ENCODE measurements at regions not wholly inside any gene's neighbourhood (a gene's known extent, or its start where the extent isn't known, plus 50 kb on each side); places are given as distances from the start of the nearest gene placed in this dataset.

DNA sequence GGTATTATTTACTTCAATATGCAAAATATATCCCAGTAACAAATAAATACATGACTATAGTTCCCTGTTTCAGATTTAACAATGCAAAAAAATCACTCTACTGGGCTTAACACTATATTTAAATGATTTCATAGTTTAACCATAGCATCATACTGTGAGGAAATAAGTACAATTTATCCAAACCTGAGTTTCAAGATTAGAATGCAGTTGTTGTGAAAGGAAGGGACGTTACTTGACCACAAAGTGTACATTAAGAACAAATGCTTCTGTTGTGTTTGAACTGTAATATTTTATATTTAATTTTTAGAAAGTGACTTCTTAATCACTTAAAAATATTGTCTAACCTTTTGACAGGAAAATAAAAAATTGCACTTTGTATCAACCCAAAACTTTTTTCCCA lies 1747.9 kb upstream of the SPRY2 start:
- no peak overlapping the region for H3K4me3 ChIP-seq (ENCODE audit: low read depth in 1 of 3, low read length in 3 of 3)
- H3K9me3 ChIP-seq (ENCODE audit: control insufficient read depth in 4 of 4, low read length in 3 of 4): no peaks in the 10 kb centered on the region
- no peaks in the 10 kb centered on the region for H3K36me3 ChIP-seq (ENCODE audit: control insufficient read depth in 4 of 4, insufficient read depth in 3 of 4, low read depth in 1 of 4, low read length in 3 of 4)
- no peak for TF ChIP-seq GABPA (IDR thresholded peaks at IDR 0.05 in 1 of 2, conservative IDR thresholded peaks at IDR 0.05 in 1 of 2)
- no peak for TF ChIP-seq HNF4A (conservative IDR thresholded peaks at IDR 0.05)
- no peak for TF ChIP-seq TAF1 (conservative IDR thresholded peaks at IDR 0.05)
- TF ChIP-seq YY1 (IDR thresholded peaks at IDR 0.05): no peak
- no peak for TF ChIP-seq RAD21 (IDR thresholded peaks at IDR 0.05)
- TF ChIP-seq, protein P1, sequence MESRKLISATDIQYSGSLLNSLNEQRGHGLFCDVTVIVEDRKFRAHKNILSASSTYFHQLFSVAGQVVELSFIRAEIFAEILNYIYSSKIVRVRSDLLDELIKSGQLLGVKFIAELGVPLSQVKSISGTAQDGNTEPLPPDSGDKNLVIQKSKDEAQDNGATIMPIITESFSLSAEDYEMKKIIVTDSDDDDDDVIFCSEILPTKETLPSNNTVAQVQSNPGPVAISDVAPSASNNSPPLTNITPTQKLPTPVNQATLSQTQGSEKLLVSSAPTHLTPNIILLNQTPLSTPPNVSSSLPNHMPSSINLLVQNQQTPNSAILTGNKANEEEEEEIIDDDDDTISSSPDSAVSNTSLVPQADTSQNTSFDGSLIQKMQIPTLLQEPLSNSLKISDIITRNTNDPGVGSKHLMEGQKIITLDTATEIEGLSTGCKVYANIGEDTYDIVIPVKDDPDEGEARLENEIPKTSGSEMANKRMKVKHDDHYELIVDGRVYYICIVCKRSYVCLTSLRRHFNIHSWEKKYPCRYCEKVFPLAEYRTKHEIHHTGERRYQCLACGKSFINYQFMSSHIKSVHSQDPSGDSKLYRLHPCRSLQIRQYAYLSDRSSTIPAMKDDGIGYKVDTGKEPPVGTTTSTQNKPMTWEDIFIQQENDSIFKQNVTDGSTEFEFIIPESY (IDR thresholded peaks at IDR 0.05): no peak
- no peak for TF ChIP-seq SP1 (IDR thresholded peaks at IDR 0.05)
- TF ChIP-seq, protein P2, sequence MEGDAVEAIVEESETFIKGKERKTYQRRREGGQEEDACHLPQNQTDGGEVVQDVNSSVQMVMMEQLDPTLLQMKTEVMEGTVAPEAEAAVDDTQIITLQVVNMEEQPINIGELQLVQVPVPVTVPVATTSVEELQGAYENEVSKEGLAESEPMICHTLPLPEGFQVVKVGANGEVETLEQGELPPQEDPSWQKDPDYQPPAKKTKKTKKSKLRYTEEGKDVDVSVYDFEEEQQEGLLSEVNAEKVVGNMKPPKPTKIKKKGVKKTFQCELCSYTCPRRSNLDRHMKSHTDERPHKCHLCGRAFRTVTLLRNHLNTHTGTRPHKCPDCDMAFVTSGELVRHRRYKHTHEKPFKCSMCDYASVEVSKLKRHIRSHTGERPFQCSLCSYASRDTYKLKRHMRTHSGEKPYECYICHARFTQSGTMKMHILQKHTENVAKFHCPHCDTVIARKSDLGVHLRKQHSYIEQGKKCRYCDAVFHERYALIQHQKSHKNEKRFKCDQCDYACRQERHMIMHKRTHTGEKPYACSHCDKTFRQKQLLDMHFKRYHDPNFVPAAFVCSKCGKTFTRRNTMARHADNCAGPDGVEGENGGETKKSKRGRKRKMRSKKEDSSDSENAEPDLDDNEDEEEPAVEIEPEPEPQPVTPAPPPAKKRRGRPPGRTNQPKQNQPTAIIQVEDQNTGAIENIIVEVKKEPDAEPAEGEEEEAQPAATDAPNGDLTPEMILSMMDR (IDR thresholded peaks at IDR 0.05; ENCODE audit: low read depth, low read length, missing input control): no peak
- TF ChIP-seq, protein P3, sequence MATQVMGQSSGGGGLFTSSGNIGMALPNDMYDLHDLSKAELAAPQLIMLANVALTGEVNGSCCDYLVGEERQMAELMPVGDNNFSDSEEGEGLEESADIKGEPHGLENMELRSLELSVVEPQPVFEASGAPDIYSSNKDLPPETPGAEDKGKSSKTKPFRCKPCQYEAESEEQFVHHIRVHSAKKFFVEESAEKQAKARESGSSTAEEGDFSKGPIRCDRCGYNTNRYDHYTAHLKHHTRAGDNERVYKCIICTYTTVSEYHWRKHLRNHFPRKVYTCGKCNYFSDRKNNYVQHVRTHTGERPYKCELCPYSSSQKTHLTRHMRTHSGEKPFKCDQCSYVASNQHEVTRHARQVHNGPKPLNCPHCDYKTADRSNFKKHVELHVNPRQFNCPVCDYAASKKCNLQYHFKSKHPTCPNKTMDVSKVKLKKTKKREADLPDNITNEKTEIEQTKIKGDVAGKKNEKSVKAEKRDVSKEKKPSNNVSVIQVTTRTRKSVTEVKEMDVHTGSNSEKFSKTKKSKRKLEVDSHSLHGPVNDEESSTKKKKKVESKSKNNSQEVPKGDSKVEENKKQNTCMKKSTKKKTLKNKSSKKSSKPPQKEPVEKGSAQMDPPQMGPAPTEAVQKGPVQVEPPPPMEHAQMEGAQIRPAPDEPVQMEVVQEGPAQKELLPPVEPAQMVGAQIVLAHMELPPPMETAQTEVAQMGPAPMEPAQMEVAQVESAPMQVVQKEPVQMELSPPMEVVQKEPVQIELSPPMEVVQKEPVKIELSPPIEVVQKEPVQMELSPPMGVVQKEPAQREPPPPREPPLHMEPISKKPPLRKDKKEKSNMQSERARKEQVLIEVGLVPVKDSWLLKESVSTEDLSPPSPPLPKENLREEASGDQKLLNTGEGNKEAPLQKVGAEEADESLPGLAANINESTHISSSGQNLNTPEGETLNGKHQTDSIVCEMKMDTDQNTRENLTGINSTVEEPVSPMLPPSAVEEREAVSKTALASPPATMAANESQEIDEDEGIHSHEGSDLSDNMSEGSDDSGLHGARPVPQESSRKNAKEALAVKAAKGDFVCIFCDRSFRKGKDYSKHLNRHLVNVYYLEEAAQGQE (IDR thresholded peaks at IDR 0.05): no peak
- no peak for TF ChIP-seq HNF4G (IDR thresholded peaks at IDR 0.05)
- TF ChIP-seq RXRA (IDR thresholded peaks at IDR 0.05): no peak
- TF ChIP-seq, protein P4, sequence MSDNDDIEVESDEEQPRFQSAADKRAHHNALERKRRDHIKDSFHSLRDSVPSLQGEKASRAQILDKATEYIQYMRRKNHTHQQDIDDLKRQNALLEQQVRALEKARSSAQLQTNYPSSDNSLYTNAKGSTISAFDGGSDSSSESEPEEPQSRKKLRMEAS (IDR thresholded peaks at IDR 0.05): no peak
- no peak for TF ChIP-seq NR2F2 (IDR thresholded peaks at IDR 0.05)
- TF ChIP-seq FOXA1 (IDR thresholded peaks at IDR 0.05): no peak
- no peak for TF ChIP-seq FOXA2 (IDR thresholded peaks at IDR 0.05)
- no peak for TF ChIP-seq JUND (IDR thresholded peaks at IDR 0.05)
- no peak for TF ChIP-seq EGR1 (IDR thresholded peaks at IDR 0.05; ENCODE audit: low read depth in 2 of 2)
- peaks cover 0 to 4% (median 0%) of the 10 kb centered on the region in 4 donors for H3K4me1 ChIP-seq (ENCODE audit: control insufficient read depth in 4 of 4, insufficient read depth in 4 of 4, low read length in 3 of 4)
- 43% methylated on average over 1 of the region's 1 CpG for WGBS
- H3K27me3 ChIP-seq (ENCODE audit: control insufficient read depth in 4 of 4, insufficient read depth in 4 of 4, low read length in 3 of 4): no peaks in the 10 kb centered on the region
- no peak overlapping the region for H3K27ac ChIP-seq (ENCODE audit: low read depth in 1 of 2, low read length in 2 of 2)
- no peak overlapping the region for H3K9ac ChIP-seq (ENCODE audit: low read depth in 1 of 2, low read length in 2 of 2)
- DNase-seq (ENCODE audit: low spot score): no peak

DNA sequence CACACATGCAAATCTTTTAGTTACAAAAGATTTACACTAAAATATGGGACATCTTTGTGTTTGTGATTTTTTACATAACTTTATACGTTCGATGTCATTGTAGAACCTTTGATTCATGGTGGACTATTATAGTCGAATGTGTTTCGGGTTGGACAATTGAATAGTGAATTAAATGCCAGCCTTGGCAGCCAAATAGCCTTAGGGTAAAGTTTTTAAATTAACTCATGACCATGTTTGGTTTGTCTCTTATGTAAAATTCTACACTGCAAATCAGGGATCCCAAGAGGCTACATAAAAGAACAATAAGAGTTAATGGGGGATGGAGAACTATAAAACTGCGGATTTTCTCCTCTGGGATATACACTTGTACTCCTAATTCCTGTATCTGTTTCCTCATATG lies 1735.6 kb upstream of the SPRY2 start:
- H3K27ac ChIP-seq (ENCODE audit: low read depth in 1 of 2, low read length in 2 of 2): no peak overlapping the region
- no peaks in the 10 kb centered on the region for H3K36me3 ChIP-seq (ENCODE audit: control insufficient read depth in 4 of 4, insufficient read depth in 3 of 4, low read depth in 1 of 4, low read length in 3 of 4)
- H3K4me3 ChIP-seq (ENCODE audit: low read depth in 1 of 3, low read length in 3 of 3): no peak overlapping the region
- no peak overlapping the region for H3K9ac ChIP-seq (ENCODE audit: low read depth in 1 of 2, low read length in 2 of 2)
- no peaks in the 10 kb centered on the region for H3K4me1 ChIP-seq (ENCODE audit: control insufficient read depth in 4 of 4, insufficient read depth in 4 of 4, low read length in 3 of 4)
- DNase-seq (ENCODE audit: low spot score): no peak
- WGBS: 83% methylated on average over 5 of the region's 5 CpGs
- no peaks in the 10 kb centered on the region for H3K9me3 ChIP-seq (ENCODE audit: control insufficient read depth in 4 of 4, low read length in 3 of 4)
- peaks cover 0 to 3% (median 0%) of the 10 kb centered on the region in 4 donors for H3K27me3 ChIP-seq (ENCODE audit: control insufficient read depth in 4 of 4, insufficient read depth in 4 of 4, low read length in 3 of 4)
- TF ChIP-seq, protein P3 (IDR thresholded peaks at IDR 0.05): no peak
- TF ChIP-seq, protein P2 (IDR thresholded peaks at IDR 0.05; ENCODE audit: low read depth, low read length, missing input control): no peak
- TF ChIP-seq, protein P5, sequence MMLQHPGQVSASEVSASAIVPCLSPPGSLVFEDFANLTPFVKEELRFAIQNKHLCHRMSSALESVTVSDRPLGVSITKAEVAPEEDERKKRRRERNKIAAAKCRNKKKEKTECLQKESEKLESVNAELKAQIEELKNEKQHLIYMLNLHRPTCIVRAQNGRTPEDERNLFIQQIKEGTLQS (IDR thresholded peaks at IDR 0.05): no peak
- TF ChIP-seq, protein P4 (IDR thresholded peaks at IDR 0.05): no peak
- TF ChIP-seq JUND (IDR thresholded peaks at IDR 0.05) (no peak), YY1 (IDR thresholded peaks at IDR 0.05) (no peak), SP1 (IDR thresholded peaks at IDR 0.05) (no peak), GABPA (IDR thresholded peaks at IDR 0.05 in 1 of 2, conservative IDR thresholded peaks at IDR 0.05 in 1 of 2) (no peak), RAD21 (IDR thresholded peaks at IDR 0.05) (no peak), TAF1 (conservative IDR thresholded peaks at IDR 0.05) (no peak), HNF4G (IDR thresholded peaks at IDR 0.05) (no peak)
